CD4-positive, CD25-positive, alpha-beta regulatory T cell (primary cell): ENCODE measurements at regions not wholly inside any gene's neighbourhood (a gene's known extent, or its start where the extent isn't known, plus 50 kb on each side); places are given as distances from the start of the nearest gene placed in this dataset.

ENCODE experiments used
- ATAC-seq, 2 donors: fragments of 150-1000 bp; cut with Tn5 transposase; one replicate each; pipeline ENCODE4 v1.10.0; 2021; ENCODE audit warnings: low read depth in 2 of 2, moderate number of reproducible peaks in 2 of 2, moderate library complexity in 1 of 2
- DNase-seq, 3 donors: peaks; one replicate each; pipeline versions ENCODE4 v3.0.0 to v3.0.0-alpha.2; 2012 to 2022; ENCODE audit warnings: mixed read lengths in 1 of 3
- H3K27ac ChIP-seq: one replicate; pipeline ENCODE4 v1.7.0; 2013; ENCODE audit warnings: mild to moderate bottlenecking, low read length; ENCODE audit not compliant: insufficient read depth, poor library complexity, severe bottlenecking
- H3K27me3 ChIP-seq: one replicate; pipeline ENCODE4 v1.7.0; 2013; ENCODE audit warnings: low read length; ENCODE audit not compliant: control insufficient read depth, insufficient read depth
- H3K36me3 ChIP-seq: one replicate; pipeline ENCODE4 v1.7.0; 2013; ENCODE audit warnings: mild to moderate bottlenecking, low read length, moderate library complexity; ENCODE audit not compliant: control insufficient read depth, insufficient read depth
- H3K4me1 ChIP-seq: 2 replicates; pipeline ENCODE4 v1.7.0; 2013; ENCODE audit warnings: mild to moderate bottlenecking, low read length; ENCODE audit not compliant: insufficient read depth, control insufficient read depth, poor library complexity, severe bottlenecking
- H3K4me3 ChIP-seq: one replicate; pipeline ENCODE4 v1.7.0; 2013; ENCODE audit warnings: low read depth, mild to moderate bottlenecking, low read length, moderate library complexity
- H3K9me3 ChIP-seq, 2 experiments: 1 replicate in 1 of 2; 2 replicates in 1 of 2; pipeline ENCODE4 v1.7.0; 2013; ENCODE audit warnings: low read length in 2 of 2, mild to moderate bottlenecking in 1 of 2, moderate library complexity in 1 of 2; ENCODE audit not compliant: control insufficient read depth in 2 of 2
- H3K27ac Mint-ChIP-seq, 3 donors: one replicate each; pipeline ENCODE4 v1.8.0; 2020 to 2022; ENCODE audit warnings: mild to moderate bottlenecking in 3 of 3, mixed read lengths in 3 of 3, moderate library complexity in 2 of 3
- H3K27me3 Mint-ChIP-seq: one replicate; pipeline ENCODE4 v1.8.0; 2022; ENCODE audit warnings: mild to moderate bottlenecking, mixed read lengths
- H3K36me3 Mint-ChIP-seq: one replicate; pipeline ENCODE4 v1.8.0; 2020; ENCODE audit warnings: mixed read lengths
- H3K4me1 Mint-ChIP-seq, 4 donors: one replicate each; pipeline ENCODE4 v1.8.0; 2020 to 2022; ENCODE audit warnings: mixed read lengths in 4 of 4, mild to moderate bottlenecking in 1 of 4
- H3K4me3 Mint-ChIP-seq, 4 donors: one replicate each; pipeline ENCODE4 v1.8.0; 2020 to 2022; ENCODE audit warnings: mild to moderate bottlenecking in 4 of 4, mixed read lengths in 4 of 4, moderate library complexity in 3 of 4
- H3K9me3 Mint-ChIP-seq, 7 donors: one replicate each; pipeline ENCODE4 v1.8.0; 2020 to 2022; ENCODE audit warnings: mixed read lengths in 7 of 7, mild to moderate bottlenecking in 3 of 7, moderate library complexity in 2 of 7

DNA sequence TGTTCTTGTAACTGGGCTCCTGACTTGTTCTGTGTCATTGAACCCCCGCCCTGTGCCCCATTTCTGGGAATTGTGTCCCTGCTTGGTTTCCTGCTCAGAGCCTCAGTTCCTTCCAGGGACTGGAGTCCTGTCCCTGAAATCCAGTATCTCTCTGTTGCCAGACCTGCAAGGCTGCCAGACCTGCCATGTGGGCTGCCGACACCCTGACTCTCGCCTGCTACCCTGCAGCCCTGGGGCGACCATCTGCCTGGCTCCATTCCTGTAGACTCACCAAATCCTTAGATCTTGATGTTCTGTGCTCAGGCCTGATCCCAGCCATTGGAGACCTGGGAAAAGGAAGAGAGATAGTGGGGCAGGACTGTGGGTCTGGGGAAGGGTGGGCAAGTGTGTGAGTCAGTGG lies 383.3 kb upstream of the PROX1 start:
- H3K27me3 ChIP-seq = no peaks in the 10 kb centered on the region

GRCh38 chr1:213605732-213606131 lies 382.0 kb upstream of the PROX1 start:
- ATAC-seq (no peak), DNase-seq (no peak)
- H3K27me3 Mint-ChIP-seq = peaks cover 5% of the 10 kb centered on the region
- no peaks in the 10 kb centered on the region for H3K36me3 ChIP-seq
- H3K36me3 Mint-ChIP-seq = no peaks in the 10 kb centered on the region
- peaks cover 0 to 3% (median 0%) of the 10 kb centered on the region in 7 donors for H3K9me3 Mint-ChIP-seq
- H3K27ac ChIP-seq = no peak overlapping the region
- no peaks in the 10 kb centered on the region for H3K27me3 ChIP-seq
- H3K4me1 Mint-ChIP-seq = no peaks in the 10 kb centered on the region
- no peaks in the 10 kb centered on the region for H3K9me3 ChIP-seq
- H3K4me3 ChIP-seq = no peak overlapping the region
- H3K4me1 ChIP-seq = no peaks in the 10 kb centered on the region
- no peak overlapping the region for H3K4me3 Mint-ChIP-seq
- H3K27ac Mint-ChIP-seq = no peak overlapping the region

More for the DNA sequence above, 383.3 kb upstream of the PROX1 start:
- no peaks in the 10 kb centered on the region for H3K36me3 Mint-ChIP-seq
- DNase-seq (no peak), ATAC-seq (no peak)
- no peaks in the 10 kb centered on the region for H3K4me1 Mint-ChIP-seq
- H3K27ac ChIP-seq = no peak overlapping the region
- peaks cover 0 to 3% (median 0%) of the 10 kb centered on the region in 7 donors for H3K9me3 Mint-ChIP-seq
- no peak overlapping the region for H3K4me3 Mint-ChIP-seq
- H3K27ac Mint-ChIP-seq = no peak overlapping the region
- H3K4me3 ChIP-seq = no peak overlapping the region
- no peaks in the 10 kb centered on the region for H3K36me3 ChIP-seq
- no peaks in the 10 kb centered on the region for H3K4me1 ChIP-seq
- no peaks in the 10 kb centered on the region for H3K9me3 ChIP-seq
- no peaks in the 10 kb centered on the region for H3K27me3 Mint-ChIP-seq

DNA sequence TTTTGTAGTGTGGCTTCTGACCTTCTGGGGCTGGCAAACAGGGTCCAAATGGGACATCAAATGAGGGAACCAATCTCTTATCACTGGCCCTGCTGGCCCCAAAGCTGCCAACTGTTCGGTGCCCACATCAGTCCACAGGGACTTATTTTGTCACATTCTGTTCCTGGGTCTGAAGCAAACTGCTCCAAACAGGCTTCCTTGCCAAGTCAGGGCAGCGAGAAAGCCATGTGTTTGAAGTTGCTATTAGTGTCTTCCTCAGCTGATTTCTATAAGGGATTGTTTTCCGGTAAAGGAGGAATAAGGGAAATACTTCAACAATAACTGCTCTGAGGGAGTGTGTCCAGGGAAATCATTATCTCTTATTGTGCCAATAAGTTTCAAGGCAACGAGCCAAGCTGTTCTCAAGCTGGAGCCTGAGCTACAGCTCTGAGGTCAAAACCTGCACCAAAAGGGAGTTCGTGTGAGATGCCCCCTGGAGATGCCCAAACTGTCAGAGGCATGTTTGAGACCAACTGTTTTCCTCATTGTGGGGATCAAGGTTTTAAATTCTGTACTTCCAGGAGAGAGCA lies 381.4 kb upstream of the PROX1 start:
- no peaks in the 10 kb centered on the region for H3K36me3 ChIP-seq
- Mint-ChIP-seq H3K4me3 (no peak overlapping the region), H3K27me3 (peaks cover 5% of the 10 kb centered on the region), H3K4me1 (no peaks in the 10 kb centered on the region), H3K36me3 (no peaks in the 10 kb centered on the region), H3K9me3 (peaks cover 0 to 3% (median 0%) of the 10 kb centered on the region in 7 donors), H3K27ac (no peak overlapping the region)
- no peaks in the 10 kb centered on the region for H3K4me1 ChIP-seq
- no peak overlapping the region for H3K27ac ChIP-seq
- ATAC-seq (no peak), DNase-seq (no peak)
- no peaks in the 10 kb centered on the region for H3K9me3 ChIP-seq
- H3K4me3 ChIP-seq = no peak overlapping the region
- no peaks in the 10 kb centered on the region for H3K27me3 ChIP-seq

GRCh38 chr1:213613549-213613948 lies 374.2 kb upstream of the PROX1 start:
- H3K36me3 ChIP-seq = no peaks in the 10 kb centered on the region
- no peak for DNase-seq
- Mint-ChIP-seq H3K9me3 (peaks cover 0 to 6% (median 0%) of the 10 kb centered on the region in 7 donors), H3K4me3 (no peak overlapping the region), H3K27me3 (peaks cover 5% of the 10 kb centered on the region), H3K27ac (no peak overlapping the region), H3K4me1 (no peaks in the 10 kb centered on the region), H3K36me3 (no peaks in the 10 kb centered on the region)
- no peaks in the 10 kb centered on the region for H3K4me1 ChIP-seq
- no peak overlapping the region for H3K27ac ChIP-seq
- no peak for ATAC-seq
- no peaks in the 10 kb centered on the region for H3K9me3 ChIP-seq
- no peaks in the 10 kb centered on the region for H3K27me3 ChIP-seq
- H3K4me3 ChIP-seq = no peak overlapping the region

- H3K36me3 ChIP-seq = no peaks in the 10 kb centered on the region
- Mint-ChIP-seq H3K27ac (no peak overlapping the region), H3K4me1 (no peaks in the 10 kb centered on the region), H3K9me3 (peaks cover 0 to 6% (median 0%) of the 10 kb centered on the region in 7 donors), H3K4me3 (no peak overlapping the region), H3K36me3 (no peaks in the 10 kb centered on the region), H3K27me3 (no peaks in the 10 kb centered on the region)
- no peaks in the 10 kb centered on the region for H3K4me1 ChIP-seq
- DNase-seq (no peak), ATAC-seq (no peak)
- H3K9me3 ChIP-seq = no peaks in the 10 kb centered on the region
- no peak overlapping the region for H3K27ac ChIP-seq
- no peaks in the 10 kb centered on the region for H3K27me3 ChIP-seq
- no peak overlapping the region for H3K4me3 ChIP-seq
These were observed 372.4 kb upstream of the PROX1 start for GRCh38 chr1:213615226-213615916.

GRCh38 chr1:213617133-213617532 lies 370.6 kb upstream of the PROX1 start:
- H3K36me3 ChIP-seq = no peaks in the 10 kb centered on the region
- H3K4me1 ChIP-seq = no peaks in the 10 kb centered on the region
- no peak overlapping the region for H3K27ac Mint-ChIP-seq
- H3K36me3 Mint-ChIP-seq = no peaks in the 10 kb centered on the region
- H3K4me3 Mint-ChIP-seq = no peak overlapping the region
- no peak overlapping the region for H3K4me3 ChIP-seq
- DNase-seq (no peak), ATAC-seq (no peak)
- no peaks in the 10 kb centered on the region for H3K9me3 ChIP-seq
- peaks cover 0 to 6% (median 0%) of the 10 kb centered on the region in 7 donors for H3K9me3 Mint-ChIP-seq
- H3K27me3 Mint-ChIP-seq = no peaks in the 10 kb centered on the region
- H3K4me1 Mint-ChIP-seq = no peaks in the 10 kb centered on the region
- no peak overlapping the region for H3K27ac ChIP-seq
- no peaks in the 10 kb centered on the region for H3K27me3 ChIP-seq

DNA sequence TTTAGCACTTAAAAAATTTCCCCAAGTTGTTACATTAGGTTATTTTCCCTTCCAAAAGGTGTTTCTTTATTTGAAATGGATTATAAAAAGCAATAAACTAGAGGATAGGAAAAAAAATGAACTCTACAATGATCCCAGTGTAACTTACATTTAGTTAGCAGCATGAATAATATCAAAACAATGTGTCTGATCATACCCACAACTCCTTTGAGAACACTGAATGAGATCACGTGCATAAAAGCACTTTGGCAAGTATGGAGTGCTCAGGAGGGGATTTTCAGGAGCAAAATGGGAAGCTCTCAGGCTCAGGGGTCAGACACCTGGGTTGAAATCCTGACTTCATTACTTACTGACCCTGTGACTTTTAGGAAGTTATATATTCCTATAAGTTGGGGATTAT lies 369.7 kb upstream of the PROX1 start:
- no peaks in the 10 kb centered on the region for H3K27me3 Mint-ChIP-seq
- Histone ChIP-seq H3K27me3 (no peaks in the 10 kb centered on the region), H3K36me3 (no peaks in the 10 kb centered on the region), H3K9me3 (no peaks in the 10 kb centered on the region), H3K27ac (no peak overlapping the region), H3K4me1 (no peaks in the 10 kb centered on the region), H3K4me3 (no peak overlapping the region)
- H3K4me1 Mint-ChIP-seq = no peaks in the 10 kb centered on the region
- H3K36me3 Mint-ChIP-seq = no peaks in the 10 kb centered on the region
- no peak overlapping the region for H3K4me3 Mint-ChIP-seq
- no peak overlapping the region for H3K27ac Mint-ChIP-seq
- no peak for ATAC-seq
- peaks cover 0 to 6% (median 0%) of the 10 kb centered on the region in 7 donors for H3K9me3 Mint-ChIP-seq
- DNase-seq = no peak

DNA sequence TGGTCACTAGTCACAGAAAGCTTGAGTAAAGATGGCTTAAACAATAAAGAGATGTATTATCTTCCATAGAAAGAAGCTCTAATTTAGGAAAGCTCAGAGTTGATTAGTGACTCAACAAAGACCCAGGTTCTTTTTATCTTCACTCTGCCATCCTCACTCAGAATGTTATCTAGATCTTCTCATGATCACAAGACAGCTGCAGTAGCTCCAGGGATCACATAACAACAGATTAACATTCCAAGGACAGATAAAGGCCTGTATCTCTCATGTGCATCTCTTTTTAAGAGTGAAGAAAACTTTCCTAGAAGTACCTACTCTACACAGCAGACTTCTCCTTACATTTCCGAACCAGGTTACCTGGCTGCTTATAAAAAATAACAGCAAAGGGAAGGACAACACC lies 368.7 kb upstream of the PROX1 start:
- H3K9me3 Mint-ChIP-seq = peaks cover 0 to 6% (median 0%) of the 10 kb centered on the region in 7 donors
- no peaks in the 10 kb centered on the region for H3K4me1 ChIP-seq
- H3K36me3 Mint-ChIP-seq = no peaks in the 10 kb centered on the region
- H3K27ac ChIP-seq = no peak overlapping the region
- no peaks in the 10 kb centered on the region for H3K27me3 Mint-ChIP-seq
- H3K27ac Mint-ChIP-seq = no peak overlapping the region
- H3K4me3 ChIP-seq = no peak overlapping the region
- no peaks in the 10 kb centered on the region for H3K9me3 ChIP-seq
- H3K27me3 ChIP-seq = no peaks in the 10 kb centered on the region
- no peak overlapping the region for H3K4me3 Mint-ChIP-seq
- no peaks in the 10 kb centered on the region for H3K4me1 Mint-ChIP-seq
- no peaks in the 10 kb centered on the region for H3K36me3 ChIP-seq
- ATAC-seq (no peak), DNase-seq (no peak)
